Naive thymus-derived CD8-positive, alpha-beta T cell (primary cell): ENCODE measurements at regions not wholly inside any gene's neighbourhood (a gene's known extent, or its start where the extent isn't known, plus 50 kb on each side); places are given as distances from the start of the nearest gene placed in this dataset.

Experiments used
- ATAC-seq, 2 donors: fragments of 150-1000 bp; cut with Tn5 transposase in 1 of 2; sonication (Bioruptor Pico), chemical (Tn5 transposase) in 1 of 2; 1 replicate in 1 of 2; 2 replicates in 1 of 2; pipeline ENCODE4 v1.10.0; 2021; ENCODE audit warnings: mild to moderate bottlenecking in 2 of 2, moderate library complexity in 2 of 2
- POLR2A ChIA-PET: fragments of 350-600 bp; sonication (Branson Sonifier 250); formaldehyde crosslinking; loops from one replicate; lab custom pipeline; 2021; ENCODE audit warnings: antibody characterized with exemption; lab: Charles Lee
- DNase-seq, 10 donors: peaks; one replicate each; pipeline versions ENCODE4 v3.0.0 to v3.0.0-alpha.2; 2020 to 2022
- H3K27ac Mint-ChIP-seq, 10 donors: one replicate each; pipeline ENCODE4 v1.8.0; 2020 to 2022; ENCODE audit warnings: mild to moderate bottlenecking in 10 of 10, mixed read lengths in 10 of 10, moderate library complexity in 4 of 10, inconsistent platforms in 1 of 10
- H3K27me3 Mint-ChIP-seq, 5 donors: one replicate each; pipeline ENCODE4 v1.8.0; 2021 to 2022; ENCODE audit warnings: mixed read lengths in 5 of 5
- H3K36me3 Mint-ChIP-seq, 3 donors: one replicate each; pipeline ENCODE4 v1.8.0; 2020 to 2022; ENCODE audit warnings: mixed read lengths in 3 of 3, mild to moderate bottlenecking in 2 of 3, inconsistent platforms in 1 of 3
- H3K4me1 Mint-ChIP-seq, 4 donors: one replicate each; pipeline ENCODE4 v1.8.0; 2021 to 2022; ENCODE audit warnings: mixed read lengths in 4 of 4
- H3K4me3 Mint-ChIP-seq, 10 donors: one replicate each; pipeline ENCODE4 v1.8.0; 2020 to 2022; ENCODE audit warnings: mild to moderate bottlenecking in 10 of 10, mixed read lengths in 10 of 10, moderate library complexity in 6 of 10, inconsistent platforms in 1 of 10
- H3K9me3 Mint-ChIP-seq, 9 donors: one replicate each; pipeline ENCODE4 v1.8.0; 2020 to 2022; ENCODE audit warnings: mixed read lengths in 9 of 9, mild to moderate bottlenecking in 3 of 9, inconsistent platforms in 1 of 9, moderate library complexity in 1 of 9

- no peak overlapping the region for H3K4me3 Mint-ChIP-seq
- POLR2A ChIA-PET: no interaction called here
- ATAC-seq (no peak), DNase-seq (no peak)
- no peaks in the 10 kb centered on the region for H3K36me3 Mint-ChIP-seq
- H3K9me3 Mint-ChIP-seq: peaks cover 0 to 3% (median 0%) of the 10 kb centered on the region in 9 donors
- H3K4me1 Mint-ChIP-seq: no peaks in the 10 kb centered on the region
- no peak overlapping the region for H3K27ac Mint-ChIP-seq
- H3K27me3 Mint-ChIP-seq: peaks cover 0 to 30% (median 3%) of the 10 kb centered on the region in 5 donors
These were observed 87.6 kb upstream of the GALNT5 start for GRCh38 chr2:157169889-157170288.

- peaks cover 0 to 3% (median 0%) of the 10 kb centered on the region in 9 donors for H3K9me3 Mint-ChIP-seq
- POLR2A ChIA-PET: no interaction called here
- H3K36me3 Mint-ChIP-seq: no peaks in the 10 kb centered on the region
- no peaks in the 10 kb centered on the region for H3K4me1 Mint-ChIP-seq
- H3K27me3 Mint-ChIP-seq: peaks cover 0 to 30% (median 3%) of the 10 kb centered on the region in 5 donors
- no peak for ATAC-seq
- no peak overlapping the region for H3K27ac Mint-ChIP-seq
- no peak for DNase-seq
- no peak overlapping the region for H3K4me3 Mint-ChIP-seq
These were observed 87.2 kb upstream of the GALNT5 start for GRCh38 chr2:157170299-157170698.

- Mint-ChIP-seq H3K9me3 (peaks cover 0 to 3% (median 0%) of the 10 kb centered on the region in 9 donors), H3K27ac (no peak overlapping the region), H3K4me1 (no peaks in the 10 kb centered on the region), H3K27me3 (peaks cover 0 to 25% (median 4%) of the 10 kb centered on the region in 5 donors), H3K36me3 (no peaks in the 10 kb centered on the region), H3K4me3 (no peak overlapping the region)
- DNase-seq (no peak), ATAC-seq (no peak)
- POLR2A ChIA-PET: no interaction called here
These were observed 85.3 kb upstream of the GALNT5 start for GRCh38 chr2:157172239-157172638.

GRCh38 chr2:157172866-157173578, 84.5 kb upstream of the GALNT5 start:
- H3K27ac Mint-ChIP-seq: no peak overlapping the region
- H3K9me3 Mint-ChIP-seq: peaks cover 0 to 3% (median 0%) of the 10 kb centered on the region in 9 donors
- POLR2A ChIA-PET: no interaction called here
- ATAC-seq (no peak), DNase-seq (no peak)
- H3K4me1 Mint-ChIP-seq: no peaks in the 10 kb centered on the region
- H3K27me3 Mint-ChIP-seq: peaks cover 0 to 18% (median 4%) of the 10 kb centered on the region in 5 donors
- H3K36me3 Mint-ChIP-seq: no peaks in the 10 kb centered on the region
- H3K4me3 Mint-ChIP-seq: no peak overlapping the region

GRCh38 chr2:157173740-157174184, 83.7 kb upstream of the GALNT5 start:
- Mint-ChIP-seq H3K9me3 (peaks cover 0 to 3% (median 0%) of the 10 kb centered on the region in 9 donors), H3K4me1 (no peaks in the 10 kb centered on the region), H3K4me3 (no peak overlapping the region), H3K27ac (no peak overlapping the region), H3K36me3 (no peaks in the 10 kb centered on the region), H3K27me3 (peaks cover 0 to 23% (median 4%) of the 10 kb centered on the region in 5 donors)
- ATAC-seq: no peak
- POLR2A ChIA-PET: no interaction called here
- DNase-seq: no peak

- Mint-ChIP-seq H3K36me3 (no peaks in the 10 kb centered on the region), H3K27me3 (peaks cover 0 to 27% (median 4%) of the 10 kb centered on the region in 5 donors), H3K4me1 (no peaks in the 10 kb centered on the region), H3K9me3 (peaks cover 0 to 3% (median 0%) of the 10 kb centered on the region in 9 donors), H3K4me3 (no peak overlapping the region), H3K27ac (no peak overlapping the region)
- DNase-seq (no peak), ATAC-seq (no peak)
- POLR2A ChIA-PET: no interaction called here
These were observed 83.2 kb upstream of the GALNT5 start for GRCh38 chr2:157174321-157174720.

- ATAC-seq (no peak), DNase-seq (no peak)
- no peaks in the 10 kb centered on the region for H3K36me3 Mint-ChIP-seq
- peaks cover 0 to 3% (median 0%) of the 10 kb centered on the region in 9 donors for H3K9me3 Mint-ChIP-seq
- peaks cover 0 to 19% (median 4%) of the 10 kb centered on the region in 5 donors for H3K27me3 Mint-ChIP-seq
- H3K4me1 Mint-ChIP-seq: peaks cover 0 to 2% (median 0%) of the 10 kb centered on the region in 4 donors
- no peak overlapping the region for H3K4me3 Mint-ChIP-seq
- POLR2A ChIA-PET: no interaction called here
- no peak overlapping the region for H3K27ac Mint-ChIP-seq
These were observed 80.9 kb upstream of the GALNT5 start for GRCh38 chr2:157176602-157177001.

GRCh38 chr2:157178874-157179273, 78.6 kb upstream of the GALNT5 start:
- peaks cover 0 to 3% (median 0%) of the 10 kb centered on the region in 9 donors for H3K9me3 Mint-ChIP-seq
- no peak for DNase-seq
- no peak for ATAC-seq
- H3K27me3 Mint-ChIP-seq: peaks cover 0 to 14% (median 3%) of the 10 kb centered on the region in 5 donors
- POLR2A ChIA-PET: no interaction called here
- H3K27ac Mint-ChIP-seq: no peak overlapping the region
- no peak overlapping the region for H3K4me3 Mint-ChIP-seq
- H3K36me3 Mint-ChIP-seq: no peaks in the 10 kb centered on the region
- H3K4me1 Mint-ChIP-seq: peaks cover 0 to 11% (median 0%) of the 10 kb centered on the region in 4 donors

- Mint-ChIP-seq H3K27me3 (peaks cover 0 to 9% (median 3%) of the 10 kb centered on the region in 5 donors), H3K9me3 (peaks cover 0 to 3% (median 0%) of the 10 kb centered on the region in 9 donors), H3K27ac (peak overlapping the region in 1 of 10 donors; percentile 36), H3K4me3 (no peak overlapping the region), H3K4me1 (peaks cover 0 to 11% (median 0%) of the 10 kb centered on the region in 4 donors), H3K36me3 (no peaks in the 10 kb centered on the region)
- DNase-seq: no peak
- no peak for ATAC-seq
- POLR2A ChIA-PET: no interaction called here
These were observed 78.0 kb upstream of the GALNT5 start for GRCh38 chr2:157179324-157180105.

- Mint-ChIP-seq H3K4me3 (no peak overlapping the region), H3K36me3 (no peaks in the 10 kb centered on the region), H3K27ac (no peak overlapping the region), H3K4me1 (peaks cover 0 to 11% (median 0%) of the 10 kb centered on the region in 4 donors), H3K9me3 (peaks cover 0 to 3% (median 0%) of the 10 kb centered on the region in 9 donors), H3K27me3 (peaks cover 0 to 9% (median 4%) of the 10 kb centered on the region in 5 donors)
- POLR2A ChIA-PET: no interaction called here
- ATAC-seq: no peak
- DNase-seq: no peak
These were observed 77.1 kb upstream of the GALNT5 start for GRCh38 chr2:157180359-157180758.

- POLR2A ChIA-PET: no interaction called here
- H3K27me3 Mint-ChIP-seq: peaks cover 0 to 14% (median 6%) of the 10 kb centered on the region in 5 donors
- no peak for ATAC-seq
- no peak overlapping the region for H3K27ac Mint-ChIP-seq
- DNase-seq: no peak
- no peaks in the 10 kb centered on the region for H3K36me3 Mint-ChIP-seq
- peaks cover 0 to 3% (median 0%) of the 10 kb centered on the region in 9 donors for H3K9me3 Mint-ChIP-seq
- H3K4me3 Mint-ChIP-seq: no peak overlapping the region
- H3K4me1 Mint-ChIP-seq: peaks cover 0 to 11% (median 0%) of the 10 kb centered on the region in 4 donors
These were observed 76.3 kb upstream of the GALNT5 start for GRCh38 chr2:157181234-157181633.

- H3K9me3 Mint-ChIP-seq: no peaks in the 10 kb centered on the region
- peaks cover 0 to 11% (median 0%) of the 10 kb centered on the region in 4 donors for H3K4me1 Mint-ChIP-seq
- ATAC-seq: no peak
- no peaks in the 10 kb centered on the region for H3K36me3 Mint-ChIP-seq
- H3K27me3 Mint-ChIP-seq: peaks cover 0 to 15% (median 8%) of the 10 kb centered on the region in 5 donors
- POLR2A ChIA-PET: no interaction called here
- H3K4me3 Mint-ChIP-seq: no peak overlapping the region
- no peak for DNase-seq
- H3K27ac Mint-ChIP-seq: no peak overlapping the region
These were observed 75.2 kb upstream of the GALNT5 start for GRCh38 chr2:157182204-157182709.
